CMK (cell line): ENCODE measurements at regions not wholly inside any gene's neighbourhood (a gene's known extent, or its start where the extent isn't known, plus 50 kb on each side); places are given as distances from the start of the nearest gene placed in this dataset.
"Not testable (repeated sequence)": the region's sequence is repeated elsewhere in the genome, so short reads cannot be mapped to it uniquely, and the experiment has no call there.

Experiments
- DNase-seq: peaks from one replicate; pipeline ENCODE4 v3.0.0-alpha.2; 2010; ENCODE audit warnings: low read depth

DNA sequence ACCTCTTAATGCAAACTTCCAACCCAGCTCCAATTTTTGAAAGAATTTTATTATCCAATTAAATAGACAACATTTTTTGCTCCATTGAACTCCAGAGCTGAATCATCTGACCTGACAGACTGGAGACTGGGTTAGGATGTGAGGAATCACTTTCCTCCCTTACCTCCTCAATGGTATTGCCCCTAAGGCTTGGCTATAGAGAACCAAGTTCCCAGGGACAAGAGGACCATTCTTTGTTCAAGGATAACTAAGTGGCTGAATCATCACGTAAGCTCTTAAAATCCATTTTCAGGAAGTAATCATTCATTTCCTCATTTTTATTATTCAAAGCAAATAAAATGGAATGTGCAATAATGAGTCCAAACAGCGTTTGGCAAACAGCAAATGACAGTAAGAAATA lies 335.1 kb downstream of the GATA3 start:
- DNase-seq: no peak

DNA sequence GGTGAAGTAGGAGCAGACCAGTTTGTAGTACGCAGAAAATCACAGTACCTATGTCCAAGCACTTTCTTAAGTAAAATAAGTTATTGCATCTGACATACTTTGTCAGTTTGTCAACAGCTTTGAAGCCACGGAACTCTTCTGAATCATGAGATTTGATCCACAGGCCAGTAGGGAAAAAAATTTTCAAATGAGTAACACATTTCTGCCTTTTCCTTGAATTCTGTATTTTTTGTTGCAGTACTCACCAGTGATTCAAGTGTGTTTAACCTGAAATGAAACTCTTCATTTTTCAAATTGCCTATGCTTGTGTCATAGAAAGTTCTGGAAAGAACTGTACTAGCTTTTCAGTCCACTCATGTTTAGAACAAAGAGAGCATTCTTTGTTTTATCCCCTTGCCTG lies 337.7 kb downstream of the GATA3 start:
- DNase-seq: no peak

- no peak for DNase-seq
These were observed 339.0 kb downstream of the GATA3 start for GRCh38 chr10:8393531-8393930.

DNA sequence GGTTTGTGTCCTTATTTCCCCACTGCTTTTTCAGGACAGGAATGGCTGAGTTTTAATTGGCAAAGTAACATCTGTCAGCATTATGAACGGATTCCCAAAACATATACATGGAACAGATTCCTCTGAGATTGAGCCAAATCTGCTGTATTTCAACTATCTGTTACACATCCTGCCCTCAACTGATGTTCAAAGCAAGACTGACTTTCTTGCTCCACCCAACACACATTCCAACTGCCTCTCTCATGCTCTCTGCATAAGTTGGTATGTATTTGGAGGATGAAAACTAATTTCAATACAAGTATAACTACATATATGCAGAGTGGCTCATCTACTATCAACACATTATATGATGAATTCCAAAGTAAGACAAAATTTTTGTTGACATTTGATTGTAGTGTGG lies 342.2 kb downstream of the GATA3 start:
- no peak for DNase-seq

GRCh38 chr10:8398771-8399170 lies 344.3 kb downstream of the GATA3 start:
- DNase-seq: no peak

GRCh38 chr10:8400151-8400550 lies 345.7 kb downstream of the GATA3 start:
- no peak for DNase-seq

- DNase-seq: no peak
These were observed 346.4 kb downstream of the GATA3 start for GRCh38 chr10:8400892-8401291.

GRCh38 chr10:8401531-8401930 lies 347.0 kb downstream of the GATA3 start:
- no peak for DNase-seq

- no peak for DNase-seq
These were observed 348.1 kb downstream of the GATA3 start for GRCh38 chr10:8402576-8402975.

- DNase-seq: no peak
These were observed 349.4 kb downstream of the GATA3 start for GRCh38 chr10:8403711-8404371.

GRCh38 chr10:8404721-8405120 lies 350.2 kb downstream of the GATA3 start:
- DNase-seq: no peak

DNA sequence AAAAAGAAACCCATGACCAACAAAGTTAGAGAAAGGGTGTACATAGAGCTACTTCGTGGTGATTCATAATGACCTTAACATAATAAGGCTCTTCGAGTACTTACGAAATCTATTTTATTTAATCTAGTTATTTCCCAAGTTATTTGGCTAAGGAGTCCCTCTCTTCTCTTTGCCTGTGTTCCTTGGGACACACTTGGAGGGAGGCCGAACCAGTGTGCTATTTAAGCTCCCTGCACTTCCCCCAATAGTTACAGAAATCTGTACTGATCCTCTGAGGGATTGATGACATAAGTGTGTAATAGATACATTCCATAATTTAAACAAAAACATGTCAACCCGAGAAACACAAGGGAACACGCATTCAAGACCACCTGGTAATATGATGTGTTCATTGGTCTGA lies 351.1 kb downstream of the GATA3 start:
- DNase-seq: no peak

- DNase-seq: no peak
These were observed 353.1 kb downstream of the GATA3 start for GRCh38 chr10:8407501-8408021.

GRCh38 chr10:8410506-8410905 lies 356.0 kb downstream of the GATA3 start:
- DNase-seq: no peak

DNA sequence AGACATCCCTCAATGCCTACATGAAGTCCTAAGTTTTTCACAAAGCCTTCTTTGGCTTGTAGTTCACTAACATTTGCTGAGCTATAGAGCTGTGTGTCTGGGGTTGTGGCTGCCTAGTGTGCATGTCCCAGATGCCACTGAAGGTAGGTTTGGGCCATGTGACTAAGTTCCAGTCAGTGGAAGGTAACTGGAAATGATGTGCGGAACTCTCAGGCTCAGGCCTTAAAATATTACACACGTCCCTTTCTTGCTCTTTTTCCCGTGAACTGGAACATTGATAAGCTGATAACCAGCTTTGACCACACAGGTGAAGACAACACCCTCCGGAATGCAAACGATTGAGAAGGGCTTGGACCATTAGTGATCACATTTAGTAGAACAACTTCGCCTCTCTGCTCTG lies 358.1 kb downstream of the GATA3 start:
- no peak for DNase-seq

- DNase-seq: not testable (repeated sequence)
These were observed 360.5 kb downstream of the GATA3 start for GRCh38 chr10:8415029-8415428.

GRCh38 chr10:8416192-8416701 lies 361.8 kb downstream of the GATA3 start:
- no peak for DNase-seq

GRCh38 chr10:8416760-8417159 lies 362.3 kb downstream of the GATA3 start:
- DNase-seq: no peak

DNA sequence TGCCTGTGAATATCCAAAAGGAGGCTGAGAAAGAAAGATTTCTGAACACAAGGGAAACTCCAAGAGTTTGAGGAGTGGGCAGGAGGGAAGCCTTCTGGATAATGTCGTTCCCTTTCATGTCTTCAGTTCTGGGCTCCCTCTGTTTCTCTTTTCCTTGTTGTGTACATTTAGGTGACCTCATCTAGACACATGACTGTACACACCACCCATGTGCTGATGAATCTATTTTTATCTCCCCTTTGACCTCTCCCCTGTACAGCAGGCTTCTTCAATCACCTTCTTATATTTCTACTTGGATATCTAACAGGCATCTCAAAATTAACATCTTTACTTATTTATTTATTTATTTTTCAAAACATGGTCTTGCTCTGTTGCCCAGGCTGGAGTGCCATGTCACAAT lies 363.1 kb downstream of the GATA3 start:
- DNase-seq: no peak

DNA sequence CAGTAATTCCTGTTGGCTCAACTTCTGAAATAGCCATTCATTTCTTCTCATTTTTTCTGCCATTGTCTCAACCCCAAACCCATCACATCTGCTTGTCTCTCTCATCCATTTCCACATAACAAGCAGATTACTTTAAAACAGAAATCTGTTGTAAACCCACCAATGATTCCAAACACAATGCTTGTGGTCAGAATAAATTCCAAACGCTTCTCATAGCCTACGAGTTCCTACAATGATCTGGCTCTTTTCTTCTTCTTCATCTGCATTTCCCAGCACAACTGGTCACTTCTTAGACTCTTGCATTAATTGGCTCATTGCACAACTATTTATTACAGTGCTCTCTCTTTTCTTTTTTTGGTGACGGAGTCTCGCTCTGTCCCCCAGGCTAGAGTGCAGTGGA lies 364.1 kb downstream of the GATA3 start:
- no peak for DNase-seq

DNA sequence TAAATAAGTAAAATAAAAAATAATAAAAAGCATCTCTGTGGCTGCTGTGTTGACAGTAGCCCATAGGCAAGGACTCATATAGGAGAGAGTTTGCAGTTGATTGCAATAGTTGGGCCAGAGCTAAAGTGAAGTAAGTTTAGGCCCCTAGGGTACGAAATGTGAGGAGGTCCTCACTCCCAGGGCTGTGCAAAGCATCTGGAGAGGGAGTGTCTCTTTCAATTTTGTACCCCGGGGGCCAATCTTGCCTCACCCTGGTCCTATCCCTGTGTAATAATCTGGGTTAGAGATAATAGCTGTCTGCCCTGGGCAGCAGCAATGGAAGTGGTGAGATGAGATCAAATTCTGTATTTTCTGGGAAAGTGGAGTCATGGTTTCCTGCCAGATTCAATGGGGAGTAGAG lies 365.7 kb downstream of the GATA3 start:
- DNase-seq: no peak

- no peak for DNase-seq
These were observed 370.2 kb downstream of the GATA3 start for GRCh38 chr10:8424555-8425211.

GRCh38 chr10:8428654-8429053 lies 374.2 kb downstream of the GATA3 start:
- no peak for DNase-seq

- no peak for DNase-seq
These were observed 375.8 kb downstream of the GATA3 start for GRCh38 chr10:8430321-8430720.
